ENCODE measurements at regions not wholly inside any gene's neighbourhood (a gene's known extent, or its start where the extent isn't known, plus 50 kb on each side); places are given as distances from the start of the nearest gene placed in this dataset.

DNA sequence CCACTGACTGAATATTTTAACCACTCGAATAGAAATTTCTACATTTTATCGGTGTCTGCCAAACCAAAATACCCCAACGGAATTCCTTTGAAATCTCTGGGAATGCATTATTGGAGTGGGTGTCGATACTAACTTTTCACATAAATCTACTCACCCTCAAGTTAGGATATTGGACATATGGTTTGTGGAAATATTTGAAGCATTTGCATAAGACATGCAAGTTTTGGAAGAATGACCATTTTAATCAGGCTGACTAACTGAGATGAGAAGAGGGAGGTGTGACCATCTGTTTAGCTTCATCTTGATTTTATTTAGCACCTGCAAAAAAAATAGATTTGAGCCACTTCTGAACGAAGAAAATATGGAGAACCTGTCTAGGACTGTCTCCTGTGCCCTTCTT, 61.2 kb downstream of the KLF6 start:
- DNase-seq (ENCODE audit: low spot score in 2 of 2) (no peak), FAIRE-seq (no peak)

DNA sequence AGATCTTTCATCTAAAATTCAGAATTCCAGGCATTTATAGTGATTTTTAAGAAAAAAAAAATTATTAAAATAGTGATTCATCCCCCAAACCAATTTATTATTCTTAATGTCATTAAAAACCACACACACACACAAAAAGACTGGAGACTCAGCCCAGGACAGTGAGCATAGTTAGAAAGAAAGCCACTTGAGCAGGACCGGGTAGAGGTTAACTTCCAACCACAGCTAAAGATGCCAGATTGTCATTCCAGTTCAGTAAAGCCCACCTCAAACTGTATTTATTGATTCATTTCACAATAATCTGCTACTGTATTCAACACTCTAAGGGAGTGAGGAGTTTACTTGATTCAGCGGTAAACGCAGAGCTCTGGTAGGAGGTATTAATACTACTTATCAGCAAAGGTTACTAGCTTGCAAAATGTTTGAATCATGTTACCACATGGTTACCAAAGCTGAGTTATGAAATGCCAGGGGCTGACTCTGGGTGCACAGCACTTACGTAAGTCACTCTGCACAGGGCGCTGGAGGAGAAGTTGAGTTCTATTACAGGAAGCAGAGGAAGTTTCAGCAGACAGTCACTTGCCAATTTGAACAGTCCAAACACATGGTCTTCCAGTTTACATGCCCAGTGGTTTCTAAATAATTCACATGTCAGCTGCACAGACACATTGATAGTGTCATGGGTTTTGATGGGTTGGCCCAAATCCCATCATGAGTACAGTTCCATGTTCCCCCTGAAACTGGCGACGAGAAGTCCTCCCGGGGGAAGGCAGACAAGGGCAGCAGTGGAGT, 64.6 kb downstream of the KLF6 start:
- FAIRE-seq (no peak), DNase-seq (ENCODE audit: low spot score in 2 of 2) (peak in 1 of 2 donors; percentile 22)

DNA sequence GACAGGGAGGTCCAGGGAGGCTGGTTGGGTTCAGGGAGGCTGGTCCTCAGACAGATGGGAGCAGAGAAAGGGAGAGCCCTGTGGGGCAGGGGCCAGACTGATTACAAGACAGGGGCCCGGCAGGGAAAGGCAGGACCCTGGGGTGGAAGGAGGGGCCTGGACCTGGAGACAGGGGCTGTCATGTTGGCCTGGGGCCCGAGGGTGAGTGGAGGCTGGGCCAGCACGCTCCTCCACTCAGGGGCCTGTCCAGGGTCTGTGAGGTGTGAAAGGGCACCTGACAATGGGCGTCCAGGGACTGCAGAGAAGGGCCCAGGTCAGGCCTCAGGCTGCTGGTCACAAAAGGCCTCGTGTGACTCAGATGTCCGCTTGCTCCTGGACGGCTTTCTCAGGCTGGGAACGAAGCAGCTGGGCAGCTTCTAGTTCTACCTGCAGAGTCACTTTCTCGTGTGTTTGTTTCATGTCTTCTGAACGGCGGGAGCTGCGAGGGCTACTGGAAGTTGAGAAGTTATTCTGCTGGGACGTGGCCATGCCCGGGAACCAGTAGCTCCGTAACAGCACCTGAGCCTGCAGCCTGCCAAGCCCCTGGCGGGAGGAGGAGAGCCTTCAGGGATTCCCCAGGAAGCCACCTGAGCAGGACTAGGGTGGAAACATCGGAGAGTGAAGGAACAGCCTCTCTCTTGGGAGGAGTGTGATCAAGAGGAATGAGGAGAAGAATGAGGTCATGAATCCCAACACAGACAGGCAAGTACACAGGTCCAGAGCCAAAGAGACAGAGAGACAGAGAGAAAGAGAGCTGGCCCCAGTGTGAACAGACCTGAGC, 65.8 kb downstream of the KLF6 start:
- FAIRE-seq (no peak), DNase-seq (ENCODE audit: low spot score in 2 of 2) (no peak)

DNA sequence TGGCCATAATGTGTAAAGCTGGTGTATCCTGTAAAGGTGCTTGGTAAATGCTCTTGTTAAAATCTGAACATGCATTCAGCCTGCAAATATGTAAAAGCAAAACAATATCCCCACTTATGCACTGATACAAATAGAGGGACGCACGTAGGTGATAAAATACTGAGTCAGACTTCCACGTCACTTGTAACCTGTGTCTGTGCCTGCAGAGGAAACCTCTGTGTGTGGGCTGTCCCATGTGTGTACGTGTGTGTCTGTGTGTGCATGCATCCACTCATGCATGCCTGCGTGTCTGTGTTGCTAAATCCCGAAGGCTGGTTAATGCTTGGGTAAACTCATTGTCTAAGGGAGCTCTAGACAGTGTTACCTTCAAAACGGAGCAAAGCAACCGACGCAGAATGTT, 68.9 kb downstream of the KLF6 start:
- DNase-seq (ENCODE audit: low spot score in 2 of 2) (no peak), FAIRE-seq (no peak)

DNA sequence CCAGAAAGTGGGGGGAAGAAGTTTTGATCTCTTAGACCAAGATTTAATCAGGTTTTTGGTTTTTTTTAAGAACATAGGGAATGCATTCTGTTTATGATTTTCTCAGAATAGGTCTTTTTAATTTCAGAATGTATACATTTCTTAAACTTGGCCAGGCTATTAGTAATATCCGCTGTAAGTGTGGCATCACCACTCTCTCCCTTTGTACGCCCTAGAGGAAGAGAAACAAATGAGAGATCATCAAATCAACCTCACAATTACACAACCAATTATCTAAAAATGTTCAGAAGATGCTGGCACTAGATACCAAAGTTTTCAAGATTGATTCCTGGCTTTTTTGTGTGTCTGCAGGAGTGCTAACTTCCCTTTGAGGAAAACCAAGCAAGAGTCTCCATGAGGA, 70.0 kb downstream of the KLF6 start:
- no peak for FAIRE-seq

DNA sequence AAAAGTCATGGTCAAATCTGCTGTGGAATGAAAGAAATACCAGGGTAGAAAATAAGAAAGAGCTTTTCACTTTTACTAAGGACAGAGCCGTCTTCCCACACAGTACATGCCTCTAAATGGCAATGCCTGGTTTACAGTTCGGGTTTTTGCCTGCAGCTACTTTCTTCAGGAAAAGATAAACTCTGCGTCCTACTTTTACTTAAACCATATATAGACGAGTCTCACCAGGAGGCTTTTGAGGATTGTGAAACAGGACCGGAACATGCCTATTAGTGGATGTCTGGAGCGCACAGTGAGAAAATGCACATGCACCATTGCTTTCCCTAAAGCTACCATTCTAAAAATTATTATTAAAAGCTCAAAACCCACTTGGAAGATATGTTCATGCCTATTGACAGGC, 70.5 kb downstream of the KLF6 start:
- no peak for FAIRE-seq
- no peak for DNase-seq (ENCODE audit: low spot score in 2 of 2)

More for the DNA sequence above, 70.0 kb downstream of the KLF6 start:
- DNase-seq (ENCODE audit: low spot score in 2 of 2), result no peak

DNA sequence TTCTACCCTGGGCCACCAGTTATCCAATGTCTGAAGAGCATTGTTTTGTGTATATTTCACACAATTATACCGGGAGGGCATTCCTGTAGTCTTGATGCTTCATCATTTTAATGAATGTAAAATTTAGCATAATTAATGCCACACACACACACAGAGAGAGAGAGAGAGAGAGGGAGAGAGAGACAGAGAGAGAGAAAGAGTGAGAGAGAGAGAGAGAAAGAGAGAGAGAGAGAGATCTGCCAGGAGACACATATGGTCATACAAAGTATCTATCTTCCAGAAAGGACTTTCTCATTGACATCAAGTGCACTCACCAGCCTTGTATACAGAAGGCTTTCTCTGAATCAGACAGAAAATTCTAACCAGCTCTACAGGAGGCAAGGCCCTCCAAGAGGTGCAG, 72.3 kb downstream of the KLF6 start:
- FAIRE-seq, result no peak
- DNase-seq (ENCODE audit: low spot score in 2 of 2), result no peak

DNA sequence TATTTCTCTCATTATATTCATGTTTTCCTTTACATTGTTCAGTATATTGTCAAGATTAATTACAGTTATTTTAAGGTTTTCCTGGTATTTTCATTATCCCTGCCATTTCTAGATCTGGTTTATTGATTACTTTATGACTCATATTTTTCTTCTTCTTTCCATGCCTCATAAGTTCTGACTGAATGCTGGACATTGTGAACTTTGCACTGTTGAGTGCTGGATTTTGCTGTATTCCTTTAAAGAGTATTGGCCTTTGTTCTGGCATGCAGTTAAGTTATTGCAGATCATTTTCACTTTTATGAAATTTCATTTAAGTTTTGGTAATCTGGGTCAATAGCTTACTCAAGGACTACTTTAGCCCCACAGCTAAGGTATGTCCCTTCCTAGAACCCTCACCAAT, 73.1 kb downstream of the KLF6 start:
- FAIRE-seq (no peak), DNase-seq (ENCODE audit: low spot score in 2 of 2) (no peak)

DNA sequence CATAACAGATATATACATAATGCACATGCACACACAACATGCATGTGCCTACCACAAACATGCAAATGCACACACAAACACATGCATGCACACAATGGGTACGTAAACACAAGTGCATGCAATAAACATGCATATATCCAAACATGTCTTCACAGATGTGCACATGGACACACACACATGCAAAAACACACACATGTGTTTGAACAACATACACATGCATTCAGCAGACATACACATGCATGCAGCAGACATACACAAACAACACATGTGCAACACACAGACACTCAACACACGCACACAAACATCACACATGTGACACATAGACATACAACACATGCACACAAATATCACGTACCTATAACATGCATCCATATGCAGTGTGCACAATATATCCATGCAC, 74.2 kb downstream of the KLF6 start:
- DNase-seq (ENCODE audit: low spot score in 2 of 2), result no peak
- FAIRE-seq, result no peak

DNA sequence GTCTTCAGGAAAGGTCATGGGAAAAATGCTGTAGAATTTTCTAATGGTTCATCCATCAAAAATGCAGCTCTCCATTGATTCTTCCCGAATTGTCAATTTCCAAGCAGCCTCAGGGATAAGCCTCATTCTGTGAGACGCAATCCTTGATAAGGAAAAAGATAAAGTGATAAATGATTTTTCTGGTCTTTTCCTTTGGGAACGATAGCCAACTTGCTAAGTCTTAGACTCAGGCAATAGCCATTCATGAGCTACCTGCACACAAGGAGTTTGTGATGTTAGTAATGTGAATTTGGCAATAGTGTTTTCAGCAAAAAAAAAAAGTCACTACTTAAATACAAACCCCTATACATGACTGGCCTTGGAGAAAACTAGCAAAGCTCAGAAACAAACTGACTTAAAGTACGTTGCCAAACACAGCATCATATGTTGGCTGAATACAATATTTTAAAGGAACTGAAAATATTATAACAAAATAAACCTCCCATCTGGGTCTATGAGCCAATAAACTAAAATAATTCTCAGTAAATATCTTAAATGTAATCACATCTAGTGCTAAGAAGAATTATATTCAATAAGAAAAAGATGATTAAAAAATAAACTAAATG, 75.5 kb downstream of the KLF6 start:
- DNase-seq (ENCODE audit: low spot score in 2 of 2), result no peak
- no peak for FAIRE-seq

DNA sequence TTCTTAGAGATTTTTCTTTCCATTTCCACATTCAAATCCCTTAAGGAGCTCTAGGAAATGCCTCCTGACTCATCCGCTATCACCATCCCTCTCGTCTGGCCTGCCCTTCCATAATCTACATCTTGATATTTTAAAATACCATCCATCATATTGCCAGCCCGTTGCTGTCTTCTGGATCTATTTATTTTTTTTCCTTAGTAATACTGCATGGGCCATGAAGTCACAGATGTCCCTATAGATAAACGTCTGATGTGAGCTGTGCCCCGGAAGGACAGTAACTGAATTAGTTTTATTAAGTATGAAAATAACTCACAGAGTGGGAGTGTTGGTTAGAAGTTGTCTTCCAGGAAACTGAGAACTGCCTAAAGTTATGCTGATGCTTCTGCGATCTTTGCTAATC, 76.2 kb downstream of the KLF6 start:
- DNase-seq (ENCODE audit: low spot score in 2 of 2) (no peak), FAIRE-seq (no peak)

DNA sequence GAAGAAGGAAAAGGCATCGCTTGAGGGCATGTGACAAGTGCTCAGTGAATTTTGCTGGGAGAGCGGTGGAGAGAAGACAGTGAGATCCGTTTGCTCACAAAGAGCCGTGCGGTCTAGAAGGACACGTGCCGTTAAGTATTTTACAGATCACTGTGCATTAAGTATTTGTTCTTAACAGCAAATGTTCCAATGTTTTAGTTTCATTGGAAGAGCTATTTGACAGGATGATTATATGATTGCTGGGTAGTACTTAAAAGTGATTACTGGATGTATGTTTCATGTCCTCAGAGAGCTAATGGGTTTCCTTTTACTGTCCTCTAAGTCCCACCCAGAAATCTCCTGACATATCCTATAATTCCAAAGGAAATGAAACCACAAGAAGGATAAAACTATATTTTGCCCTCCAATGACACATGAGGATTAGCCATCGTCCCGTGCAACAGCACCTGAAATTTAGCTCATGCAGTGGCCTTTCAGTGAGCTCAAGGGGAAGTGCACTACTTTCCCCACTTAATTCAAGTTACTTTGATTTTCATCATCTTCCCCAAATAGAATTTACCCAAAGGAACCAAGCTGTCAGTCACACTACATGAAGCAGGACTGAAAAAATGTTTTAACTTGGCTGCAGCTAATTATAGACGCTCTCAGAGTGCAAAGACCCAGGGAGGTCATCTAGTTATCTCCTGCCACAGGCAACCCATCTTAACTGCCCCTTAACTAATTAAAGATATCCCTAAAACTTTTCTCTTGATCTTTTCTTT, 80.3 kb downstream of the KLF6 start:
- FAIRE-seq, result no peak
- DNase-seq (ENCODE audit: low spot score in 2 of 2), result no peak

DNA sequence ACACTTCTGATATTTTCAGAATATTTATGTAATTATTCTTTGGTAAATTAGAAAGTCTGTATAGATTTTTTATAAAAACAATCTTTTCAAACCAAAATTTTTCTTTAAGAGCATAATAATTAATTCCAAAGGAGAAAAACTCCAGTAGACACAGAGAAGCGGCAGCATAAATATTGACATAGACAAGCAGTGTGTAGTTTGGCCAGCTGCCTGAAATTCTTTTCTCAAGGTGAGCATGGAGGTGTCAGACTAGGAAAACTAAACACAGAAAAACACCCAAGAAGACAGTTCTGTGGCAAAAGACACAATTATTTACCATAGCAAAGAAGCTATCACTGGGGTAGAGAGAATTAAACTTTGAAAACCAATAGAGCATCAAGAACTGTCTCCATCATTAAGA, 82.4 kb downstream of the KLF6 start:
- FAIRE-seq (no peak), DNase-seq (ENCODE audit: low spot score in 2 of 2) (no peak)

DNA sequence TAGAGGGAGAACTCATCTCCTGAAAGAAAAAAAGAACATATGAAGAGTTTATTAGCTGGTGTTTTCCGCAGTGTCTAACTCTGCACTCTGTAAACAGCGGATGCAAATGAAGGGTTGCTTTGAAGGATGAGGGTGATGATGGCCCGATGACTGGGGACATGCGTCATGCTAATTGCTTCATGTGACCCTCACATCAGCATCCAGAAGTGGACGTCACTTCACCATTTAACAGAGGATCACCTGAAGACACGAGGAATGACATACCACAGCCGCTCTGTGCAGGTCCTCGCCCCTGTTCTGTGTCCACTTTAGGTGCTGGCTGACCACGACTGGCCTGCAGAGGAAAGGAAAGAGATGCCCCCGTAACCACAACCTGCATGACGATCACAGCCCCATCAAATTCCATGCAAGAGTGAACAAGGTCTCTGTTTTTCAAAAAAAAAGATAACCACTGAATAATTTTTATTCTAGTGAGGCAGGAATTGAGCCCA, 82.9 kb downstream of the KLF6 start:
- no peak for FAIRE-seq
- DNase-seq (ENCODE audit: low spot score in 2 of 2), result no peak

DNA sequence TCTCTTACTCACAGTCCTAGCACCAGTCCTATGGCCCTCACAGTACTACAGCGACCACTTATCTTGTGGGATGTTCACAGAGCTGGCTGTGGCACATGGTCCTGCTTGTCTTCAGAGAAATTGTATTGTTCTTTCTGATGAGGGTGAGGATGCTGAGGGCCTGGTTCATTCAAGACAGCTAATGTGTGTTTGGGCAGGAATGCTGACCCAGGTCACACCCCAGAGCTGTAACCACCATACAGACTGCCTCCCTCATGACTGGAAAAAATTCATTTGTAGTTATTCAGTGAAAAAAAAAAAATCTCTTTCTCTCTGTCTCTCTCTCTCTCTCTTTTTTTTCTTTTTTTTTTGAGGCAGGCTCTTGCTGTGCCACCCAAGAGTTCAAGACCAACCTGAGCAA, 83.5 kb downstream of the KLF6 start:
- FAIRE-seq (no peak), DNase-seq (ENCODE audit: low spot score in 2 of 2) (no peak)

DNA sequence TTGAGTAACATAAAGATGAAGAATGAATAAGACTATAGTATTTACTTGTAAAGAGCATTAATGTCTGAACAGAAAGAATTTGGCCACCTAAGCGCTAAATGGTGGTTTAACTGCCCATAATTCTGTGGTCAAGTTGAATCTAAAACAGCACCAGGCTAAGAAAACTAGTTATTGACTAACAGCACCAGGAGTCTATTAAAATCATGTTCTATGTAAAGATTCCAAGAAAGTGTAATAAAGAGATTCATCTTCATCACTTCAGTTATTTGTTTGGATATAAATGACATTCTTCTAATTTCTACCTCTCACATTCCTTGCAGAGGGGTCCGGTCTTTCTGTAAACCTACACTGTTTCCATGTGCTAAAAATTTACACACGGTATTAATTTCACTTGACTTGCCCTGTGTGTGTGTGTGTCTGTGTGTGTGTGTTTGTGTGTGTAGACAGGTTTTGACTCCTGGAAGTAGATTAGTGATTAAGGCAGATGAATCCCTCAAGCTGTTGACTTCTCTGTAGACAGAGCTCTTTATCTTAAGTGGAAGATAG, 84.4 kb downstream of the KLF6 start:
- no peak for DNase-seq (ENCODE audit: low spot score in 2 of 2)
- FAIRE-seq, result no peak

DNA sequence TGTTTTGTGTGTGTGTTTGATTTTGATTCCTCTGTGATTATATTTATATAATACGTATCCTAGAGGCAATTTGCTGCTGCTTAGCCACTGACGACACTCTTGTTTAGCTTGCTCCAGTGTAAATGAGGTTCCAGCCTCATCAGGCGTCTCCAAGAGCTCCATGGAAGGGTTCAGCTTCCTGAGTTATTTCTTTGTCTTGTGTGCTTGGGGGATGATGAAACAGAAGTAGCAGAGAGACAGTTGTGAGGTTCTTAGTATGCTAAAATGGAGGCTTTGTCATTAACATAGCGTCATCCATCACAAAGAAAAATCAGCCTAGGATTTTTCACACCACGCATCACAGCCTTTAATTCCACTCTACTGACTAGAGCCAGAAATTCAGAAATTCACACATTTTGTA, 85.1 kb downstream of the KLF6 start:
- DNase-seq (ENCODE audit: low spot score in 2 of 2) (no peak), FAIRE-seq (no peak)

DNA sequence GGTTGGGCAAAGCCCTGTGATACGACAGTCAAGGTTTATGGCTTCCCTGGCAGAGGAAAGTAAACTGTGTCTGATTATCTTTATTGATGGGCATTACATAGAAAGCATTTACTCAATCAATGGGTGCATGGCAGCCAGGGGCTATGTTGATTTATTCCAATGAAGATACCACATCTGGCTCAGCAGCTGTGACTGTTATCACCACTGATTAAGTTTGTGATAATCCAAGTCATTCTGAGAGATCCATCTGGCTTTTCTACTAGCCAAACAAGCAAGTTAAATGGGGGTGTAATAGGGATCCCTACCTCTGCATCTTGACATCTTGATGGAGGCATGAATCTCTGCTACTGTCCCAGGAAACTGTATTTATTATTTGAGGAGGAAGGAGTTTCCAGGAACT, 86.7 kb downstream of the KLF6 start:
- FAIRE-seq (no peak), DNase-seq (ENCODE audit: low spot score in 2 of 2) (no peak)

DNA sequence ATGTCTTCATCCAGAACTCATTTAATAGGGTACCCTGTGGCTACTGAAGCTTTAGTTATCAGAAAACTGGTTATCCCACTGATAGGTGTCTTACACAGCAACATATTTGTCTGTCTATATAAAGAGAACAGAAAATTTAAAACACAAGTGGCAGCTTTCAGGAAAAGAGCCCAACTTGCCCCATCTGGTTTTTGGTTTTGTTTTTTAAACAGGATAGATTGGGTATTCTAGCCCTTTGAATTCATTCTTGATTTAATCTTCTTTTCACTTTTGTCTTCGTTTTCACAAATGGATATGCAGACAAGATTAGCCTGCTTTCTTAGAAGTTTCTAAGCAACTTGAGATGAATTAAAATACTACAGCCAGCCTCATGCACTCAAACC, 91.3 kb downstream of the KLF6 start:
- no peak for DNase-seq (ENCODE audit: low spot score in 2 of 2)

DNA sequence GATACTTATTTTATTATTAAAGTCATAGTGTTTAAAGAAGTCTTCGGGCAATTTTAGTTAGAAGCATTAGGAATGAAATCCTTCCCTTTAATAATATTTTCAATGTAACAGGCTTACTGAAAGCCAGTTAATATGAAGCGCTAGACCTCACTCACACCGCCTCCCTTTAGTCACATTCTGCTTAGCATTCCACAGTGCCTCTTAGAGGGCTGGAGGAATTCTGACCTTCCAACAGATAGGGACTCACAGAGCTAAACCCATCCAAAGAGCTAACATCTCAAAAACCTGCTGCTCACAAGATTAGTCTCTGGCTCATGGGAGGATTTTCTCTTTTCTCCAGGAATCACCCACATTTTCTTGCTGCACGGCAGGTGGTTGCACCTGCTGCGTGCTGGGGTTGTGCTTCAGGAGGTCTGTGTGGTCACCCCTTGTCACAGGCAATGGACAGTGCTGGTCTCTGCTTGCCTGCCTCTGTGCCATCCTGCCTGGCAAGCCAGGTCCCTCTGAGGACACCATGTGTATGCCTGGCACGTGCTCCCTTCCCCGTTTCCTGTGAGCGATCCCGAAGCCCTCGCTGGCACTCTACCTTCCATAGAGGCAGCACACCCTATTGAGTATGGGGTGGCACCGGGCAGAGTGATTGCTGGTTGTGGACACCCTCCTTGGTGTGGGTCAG, 91.8 kb downstream of the KLF6 start:
- no peak for FAIRE-seq
- no peak for DNase-seq (ENCODE audit: low spot score in 2 of 2)

More for the DNA sequence above, 91.3 kb downstream of the KLF6 start:
- FAIRE-seq, result no peak

All from frontal cortex (tissue), 3 donors.